ENCODE measurements at regions not wholly inside any gene's neighbourhood (a gene's known extent, or its start where the extent isn't known, plus 50 kb on each side); places are given as distances from the start of the nearest gene placed in this dataset.

DNA sequence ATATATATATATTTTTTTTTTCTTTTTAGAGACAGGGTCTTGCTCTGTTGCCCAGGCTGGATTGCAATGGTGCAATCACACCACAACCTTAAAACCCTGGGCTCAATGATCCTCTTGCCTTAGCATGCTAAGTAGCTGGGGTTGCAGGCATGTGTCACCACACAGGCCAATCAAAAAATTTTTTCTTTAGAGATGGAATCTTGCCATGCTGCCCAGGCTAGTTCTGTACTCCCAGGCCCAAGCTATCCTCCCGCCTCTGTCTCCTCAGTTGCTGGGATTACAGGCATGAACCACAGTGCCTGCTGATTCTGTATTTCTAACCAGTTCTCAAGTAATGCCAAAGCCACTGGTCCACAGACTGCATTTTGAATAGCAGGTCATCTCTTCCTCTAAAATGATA lies 291.3 kb upstream of the ZPLD1 start:
- ChIA-PET CTCF (ENCODE audit: unreplicated experiment) (no interaction called here), POLR2A (interaction anchor here (0.6 kb wide), 1 partner anchor 625 kb away, joined by 3 read pairs; no protein-coding TSS in a partner anchor)
- Histone ChIP-seq H3K36me3 (ENCODE audit: insufficient read depth, low read length) (no peaks in the 10 kb centered on the region), H3K79me2 (ENCODE audit: insufficient read depth, low read depth, low read length) (no peaks in the 10 kb centered on the region), H3K9me3 (ENCODE audit: low read length) (no peaks in the 10 kb centered on the region), H4K20me1 (ENCODE audit: insufficient read depth, low read length) (no peaks in the 10 kb centered on the region), H3K4me1 (ENCODE audit: insufficient read depth, low read length, poor library complexity, severe bottlenecking) (no peaks in the 10 kb centered on the region), H3K27ac (ENCODE audit: low read depth, low read length, poor library complexity, severe bottlenecking) (no peak overlapping the region), H3K9me2 (ENCODE audit: insufficient read depth, low read length) (no peaks in the 10 kb centered on the region), H2AFZ (ENCODE audit: low read length) (no peak overlapping the region), H3K4me2 (ENCODE audit: low read length) (no peak overlapping the region), H3K4me3 (ENCODE audit: low read depth, low read length, poor library complexity, severe bottlenecking) (no peak overlapping the region)
- DNase-seq (ENCODE audit: low spot score), result no peak
- no TSS peak for BruUV-seq (replicated peaks)
- no peak for TF ChIP-seq EZH2phosphoT487 (IDR thresholded peaks at IDR 0.05; ENCODE audit: borderline replicate concordance, low read depth, low read length)
- TF ChIP-seq, protein P1, sequence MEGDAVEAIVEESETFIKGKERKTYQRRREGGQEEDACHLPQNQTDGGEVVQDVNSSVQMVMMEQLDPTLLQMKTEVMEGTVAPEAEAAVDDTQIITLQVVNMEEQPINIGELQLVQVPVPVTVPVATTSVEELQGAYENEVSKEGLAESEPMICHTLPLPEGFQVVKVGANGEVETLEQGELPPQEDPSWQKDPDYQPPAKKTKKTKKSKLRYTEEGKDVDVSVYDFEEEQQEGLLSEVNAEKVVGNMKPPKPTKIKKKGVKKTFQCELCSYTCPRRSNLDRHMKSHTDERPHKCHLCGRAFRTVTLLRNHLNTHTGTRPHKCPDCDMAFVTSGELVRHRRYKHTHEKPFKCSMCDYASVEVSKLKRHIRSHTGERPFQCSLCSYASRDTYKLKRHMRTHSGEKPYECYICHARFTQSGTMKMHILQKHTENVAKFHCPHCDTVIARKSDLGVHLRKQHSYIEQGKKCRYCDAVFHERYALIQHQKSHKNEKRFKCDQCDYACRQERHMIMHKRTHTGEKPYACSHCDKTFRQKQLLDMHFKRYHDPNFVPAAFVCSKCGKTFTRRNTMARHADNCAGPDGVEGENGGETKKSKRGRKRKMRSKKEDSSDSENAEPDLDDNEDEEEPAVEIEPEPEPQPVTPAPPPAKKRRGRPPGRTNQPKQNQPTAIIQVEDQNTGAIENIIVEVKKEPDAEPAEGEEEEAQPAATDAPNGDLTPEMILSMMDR (conservative IDR thresholded peaks at IDR 0.05; ENCODE audit: low read length), result no peak
- intact Hi-C loops (cut with micrococcal nuclease; ENCODE audit: unreplicated experiment), result no loop called here

- ChIA-PET CTCF (ENCODE audit: unreplicated experiment) (no interaction called here), POLR2A (interaction anchor here (0.6 kb wide), 1 partner anchor 626 kb away, joined by 3 read pairs; no protein-coding TSS in a partner anchor)
- intact Hi-C loops (cut with micrococcal nuclease; ENCODE audit: unreplicated experiment), result no loop called here
- Histone ChIP-seq H3K9me2 (ENCODE audit: insufficient read depth, low read length) (no peaks in the 10 kb centered on the region), H4K20me1 (ENCODE audit: insufficient read depth, low read length) (no peaks in the 10 kb centered on the region), H3K4me2 (ENCODE audit: low read length) (no peak overlapping the region), H3K4me3 (ENCODE audit: low read depth, low read length, poor library complexity, severe bottlenecking) (no peak overlapping the region), H3K9me3 (ENCODE audit: low read length) (no peaks in the 10 kb centered on the region), H2AFZ (ENCODE audit: low read length) (no peak overlapping the region), H3K79me2 (ENCODE audit: insufficient read depth, low read depth, low read length) (no peaks in the 10 kb centered on the region), H3K4me1 (ENCODE audit: insufficient read depth, low read length, poor library complexity, severe bottlenecking) (no peaks in the 10 kb centered on the region), H3K36me3 (ENCODE audit: insufficient read depth, low read length) (no peaks in the 10 kb centered on the region), H3K27ac (ENCODE audit: low read depth, low read length, poor library complexity, severe bottlenecking) (no peak overlapping the region)
- TF ChIP-seq, protein P1 (conservative IDR thresholded peaks at IDR 0.05; ENCODE audit: low read length), result no peak
- TF ChIP-seq EZH2phosphoT487 (IDR thresholded peaks at IDR 0.05; ENCODE audit: borderline replicate concordance, low read depth, low read length), result no peak
- BruUV-seq (replicated peaks), result no TSS peak
- no peak for DNase-seq (ENCODE audit: low spot score)
These were observed 290.8 kb upstream of the ZPLD1 start for GRCh38 chr3:102144063-102144462.

GRCh38 chr3:102148598-102149337 lies 286.0 kb upstream of the ZPLD1 start:
- ChIA-PET POLR2A (interaction anchor here (0.6 to 1.6 kb wide), 3 partner anchors 11 to 51 kb away, joined by 3 to 5 read pairs (median 3); no protein-coding TSS in a partner anchor), CTCF (ENCODE audit: unreplicated experiment) (no interaction called here)
- Histone ChIP-seq H2AFZ (ENCODE audit: low read length) (no peak overlapping the region), H3K4me2 (ENCODE audit: low read length) (no peak overlapping the region), H3K27ac (ENCODE audit: low read depth, low read length, poor library complexity, severe bottlenecking) (no peak overlapping the region), H3K9me2 (ENCODE audit: insufficient read depth, low read length) (no peaks in the 10 kb centered on the region), H3K4me3 (ENCODE audit: low read depth, low read length, poor library complexity, severe bottlenecking) (no peak overlapping the region), H3K79me2 (ENCODE audit: insufficient read depth, low read depth, low read length) (no peaks in the 10 kb centered on the region), H3K4me1 (ENCODE audit: insufficient read depth, low read length, poor library complexity, severe bottlenecking) (no peaks in the 10 kb centered on the region), H4K20me1 (ENCODE audit: insufficient read depth, low read length) (no peaks in the 10 kb centered on the region), H3K36me3 (ENCODE audit: insufficient read depth, low read length) (no peaks in the 10 kb centered on the region), H3K9me3 (ENCODE audit: low read length) (no peaks in the 10 kb centered on the region)
- BruUV-seq (replicated peaks), result no TSS peak
- TF ChIP-seq, protein P1 (conservative IDR thresholded peaks at IDR 0.05; ENCODE audit: low read length), result no peak
- TF ChIP-seq EZH2phosphoT487 (IDR thresholded peaks at IDR 0.05; ENCODE audit: borderline replicate concordance, low read depth, low read length), result no peak
- no peak for DNase-seq (ENCODE audit: low spot score)
- intact Hi-C loops (cut with micrococcal nuclease; ENCODE audit: unreplicated experiment), result no loop called here
